Kidney glomerular epithelial cell (primary cell): ENCODE measurements at regions not wholly inside any gene's neighbourhood (a gene's known extent, or its start where the extent isn't known, plus 50 kb on each side); places are given as distances from the start of the nearest gene placed in this dataset.

Source experiments
- DNase-seq: peaks from one replicate; lab custom pipeline; 2025; lab: John Stamatoyannopoulos, UW

DNA sequence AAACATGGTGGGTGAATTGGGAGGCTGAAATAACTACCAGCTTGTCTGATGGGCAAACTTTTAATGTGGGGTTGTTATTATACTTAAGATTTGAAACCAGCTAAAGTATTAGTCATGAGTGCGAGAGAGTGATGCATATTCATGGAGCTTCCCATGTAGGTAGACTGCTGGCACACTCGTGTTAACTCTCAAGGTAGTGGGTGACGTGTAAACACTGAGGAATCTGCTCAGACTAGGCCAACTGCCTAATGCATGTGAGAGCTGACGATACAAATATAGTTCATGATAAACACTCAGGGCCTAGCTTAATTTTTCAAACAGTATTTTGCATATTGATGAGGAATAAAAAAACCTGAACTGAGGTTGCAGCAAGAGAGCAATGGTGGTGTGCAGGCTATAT, 1165.7 kb upstream of the PIK3C3 start:
- no peak for DNase-seq

- no peak for DNase-seq
These were observed 1172.4 kb upstream of the PIK3C3 start for GRCh38 chr18:40782453-40783130.

GRCh38 chr18:40769786-40770185, 1185.2 kb upstream of the PIK3C3 start:
- DNase-seq: no peak

GRCh38 chr18:40760251-40760650, 1194.8 kb upstream of the PIK3C3 start:
- no peak for DNase-seq

DNA sequence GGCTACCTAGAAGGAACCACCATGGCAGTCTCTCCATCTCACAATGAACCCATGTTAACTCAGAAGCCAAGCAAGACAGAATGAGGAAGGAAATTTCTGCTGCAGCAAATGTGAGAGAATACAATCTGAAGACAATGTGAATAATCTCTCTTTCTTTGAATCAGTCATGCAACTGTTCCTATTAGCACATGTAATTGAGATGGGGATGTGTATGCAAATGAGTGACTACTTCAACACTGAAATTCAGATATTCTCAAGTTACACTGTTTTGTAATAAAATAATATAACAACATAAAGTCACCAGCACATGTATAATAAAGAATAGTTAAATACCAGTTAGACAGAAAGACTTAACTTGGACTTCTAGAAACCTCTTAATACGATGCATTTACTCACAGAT, 1200.6 kb upstream of the PIK3C3 start:
- DNase-seq: no peak

DNA sequence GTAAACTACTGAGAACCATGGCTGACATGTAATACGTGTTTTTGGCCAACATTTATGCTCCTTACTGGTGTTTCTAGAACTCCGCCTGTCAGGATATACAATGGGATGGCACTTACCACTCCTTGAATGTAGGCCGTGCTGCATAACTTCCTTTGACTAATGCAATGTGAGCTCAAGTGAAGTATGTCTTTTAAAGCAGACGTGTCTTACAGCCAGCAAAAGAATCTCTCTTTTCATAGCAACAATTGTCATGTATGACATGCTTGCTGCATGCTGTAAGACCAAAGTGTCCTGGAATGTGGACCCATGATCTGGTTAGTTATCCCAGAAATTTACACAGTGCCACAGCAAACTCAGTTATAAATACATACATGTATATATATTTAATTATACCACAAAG, 1202.7 kb upstream of the PIK3C3 start:
- DNase-seq: no peak

- no peak for DNase-seq
These were observed 1203.8 kb upstream of the PIK3C3 start for GRCh38 chr18:40751186-40751585.

DNA sequence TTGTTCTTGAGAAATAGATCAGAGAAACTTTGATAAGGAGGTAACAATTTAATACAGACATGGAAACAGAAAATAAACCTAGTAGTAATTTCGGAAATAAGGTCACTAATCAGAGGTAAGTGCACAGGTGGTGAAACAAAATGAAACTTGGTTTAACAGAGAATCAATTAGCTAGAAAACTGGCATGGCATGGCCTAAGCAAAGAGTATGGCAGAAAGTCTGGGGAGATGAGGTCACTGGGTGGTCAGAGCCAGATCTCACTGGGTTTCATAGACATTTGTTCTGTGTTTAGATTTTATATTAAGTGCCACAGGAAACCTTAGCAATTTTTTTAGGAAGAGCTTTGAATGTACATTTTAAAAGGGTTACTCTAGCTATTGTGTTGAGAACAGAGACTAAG, 1216.0 kb upstream of the PIK3C3 start:
- no peak for DNase-seq

- no peak for DNase-seq
These were observed 1216.6 kb upstream of the PIK3C3 start for GRCh38 chr18:40738321-40738880.

DNA sequence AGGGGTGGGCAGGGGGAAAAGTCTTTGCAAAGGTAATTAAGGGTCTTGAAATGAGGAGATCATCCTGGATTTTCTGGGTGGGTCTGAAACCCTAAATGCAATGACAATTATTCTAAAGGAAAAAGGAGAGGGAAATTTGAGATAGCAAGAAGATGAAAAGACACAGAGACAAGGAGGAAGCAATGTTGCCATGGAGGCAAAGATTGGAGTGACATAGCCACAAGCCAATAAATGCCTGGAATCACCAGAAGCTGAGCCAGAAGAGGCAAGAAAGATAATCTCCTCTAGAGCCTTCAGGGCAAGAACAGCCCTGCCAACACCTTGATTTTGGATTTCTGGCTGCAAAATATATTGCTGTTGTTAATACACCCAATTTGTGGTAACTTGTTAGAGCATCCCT, 1246.3 kb upstream of the PIK3C3 start:
- no peak for DNase-seq

DNA sequence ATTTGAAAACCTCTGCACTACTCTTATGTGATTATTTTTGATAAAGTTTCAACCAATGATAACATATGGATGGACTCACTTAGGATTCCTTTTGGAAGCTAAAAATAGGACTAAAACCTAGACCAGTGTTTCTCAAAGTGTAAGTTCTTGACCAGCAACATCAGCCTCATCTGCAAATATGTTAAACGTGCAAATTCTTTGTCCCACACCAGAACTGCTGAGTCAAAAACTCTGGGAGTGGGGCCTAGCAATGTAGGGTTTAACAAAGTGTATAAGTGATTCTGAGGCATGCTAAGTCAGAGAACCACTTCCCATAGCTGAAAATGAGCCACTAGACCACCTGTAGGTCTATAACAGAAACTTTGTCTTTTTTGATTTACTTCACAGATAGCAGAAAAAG, 1247.2 kb upstream of the PIK3C3 start:
- no peak for DNase-seq

DNA sequence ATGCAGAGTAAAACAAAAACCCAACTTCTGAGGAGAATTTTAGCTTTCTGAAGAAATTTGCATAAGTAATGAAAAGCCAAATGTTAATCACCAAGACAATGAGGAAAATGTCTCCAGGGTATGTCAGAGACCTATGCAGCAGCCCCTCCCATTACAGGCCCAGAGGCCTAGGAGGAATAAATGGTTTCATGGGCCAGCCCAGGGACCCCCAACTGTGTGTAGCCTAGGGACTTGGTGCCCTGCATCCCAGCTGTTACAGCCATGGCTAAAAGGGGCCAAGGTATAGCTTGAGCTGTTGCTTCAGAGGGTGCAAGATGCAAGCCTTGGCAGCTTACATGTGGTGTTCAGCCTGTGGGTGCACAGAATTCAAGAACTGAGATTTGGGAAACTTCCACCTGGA, 1256.9 kb upstream of the PIK3C3 start:
- DNase-seq: no peak

GRCh38 chr18:40695526-40695925, 1259.5 kb upstream of the PIK3C3 start:
- DNase-seq: no peak

- DNase-seq: no peak
These were observed 1262.2 kb upstream of the PIK3C3 start for GRCh38 chr18:40692871-40693270.

DNA sequence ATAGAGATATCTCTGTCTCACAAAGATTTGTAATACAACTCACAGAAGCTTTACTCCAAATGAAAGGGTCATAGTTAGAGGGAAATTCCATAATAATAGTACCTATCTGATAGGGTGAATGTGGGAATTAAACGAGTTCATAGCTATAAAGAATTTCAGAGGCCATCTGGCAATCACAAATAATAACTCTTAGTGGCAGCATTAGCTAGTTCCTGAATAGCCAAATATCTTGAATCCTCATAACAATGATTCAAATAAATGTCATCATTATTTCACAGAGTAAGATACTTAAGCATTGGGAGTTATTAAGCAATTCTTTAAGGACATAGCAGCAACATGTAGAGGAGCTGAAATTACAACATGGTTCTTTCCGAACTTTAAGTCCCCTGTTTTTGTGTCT, 1265.0 kb upstream of the PIK3C3 start:
- no peak for DNase-seq

DNA sequence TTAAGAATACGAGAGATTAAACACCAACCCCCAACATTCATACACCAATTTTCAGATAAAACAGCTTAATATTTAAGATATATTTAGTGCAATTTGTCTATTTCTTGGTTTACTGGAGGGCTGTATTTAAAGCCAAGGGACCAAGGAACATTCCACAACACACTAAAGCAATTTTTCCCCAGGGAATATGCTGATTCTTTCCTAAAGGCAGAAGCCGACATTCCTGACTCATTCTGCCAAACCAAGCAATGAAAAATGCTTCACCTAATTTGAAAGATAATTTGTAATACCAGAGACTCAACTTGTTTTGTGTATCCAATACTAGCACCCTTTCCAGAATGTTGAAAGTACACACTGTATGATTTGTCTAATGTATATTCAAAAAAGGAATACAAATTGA, 1267.6 kb upstream of the PIK3C3 start:
- DNase-seq: no peak

DNA sequence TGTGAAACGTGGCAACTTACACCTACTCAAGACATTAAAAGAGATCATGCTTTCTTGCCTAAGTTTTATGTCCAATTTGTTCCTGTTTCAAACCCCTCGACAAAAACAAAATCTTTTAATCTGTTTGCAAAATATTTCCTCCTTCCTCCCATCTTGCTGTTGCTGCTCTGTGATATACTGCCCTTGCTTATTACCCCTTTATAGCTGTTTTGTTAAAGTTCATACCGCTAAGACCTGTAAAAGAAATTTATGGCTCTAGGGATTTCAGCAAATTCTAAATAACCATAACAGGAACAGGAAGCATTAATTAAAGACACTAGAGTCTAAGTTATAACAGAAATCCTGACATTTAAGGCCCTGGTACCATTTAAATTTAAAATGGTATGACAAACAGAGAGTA, 1268.2 kb upstream of the PIK3C3 start:
- no peak for DNase-seq

GRCh38 chr18:40685219-40685618, 1269.8 kb upstream of the PIK3C3 start:
- DNase-seq: no peak

DNA sequence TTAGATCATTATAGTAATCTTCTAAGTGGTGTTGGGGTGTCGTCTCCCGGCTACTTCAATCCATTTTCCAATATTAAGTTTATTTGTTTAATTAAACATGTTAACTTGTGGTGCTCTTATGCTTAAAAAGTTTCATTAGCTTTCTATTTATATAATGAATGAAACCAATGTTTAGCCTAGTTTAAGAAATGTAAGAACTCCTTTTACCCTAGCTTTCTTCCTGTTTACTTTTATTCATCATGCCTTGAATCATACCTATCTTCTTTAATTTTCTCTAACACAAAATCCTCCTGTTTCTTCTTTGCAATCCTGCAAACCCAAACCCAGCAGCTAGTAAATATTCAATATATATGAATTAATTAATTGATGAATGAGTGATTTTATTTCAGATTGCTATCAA, 1276.7 kb upstream of the PIK3C3 start:
- no peak for DNase-seq

- no peak for DNase-seq
These were observed 1278.4 kb upstream of the PIK3C3 start for GRCh38 chr18:40676668-40677067.

DNA sequence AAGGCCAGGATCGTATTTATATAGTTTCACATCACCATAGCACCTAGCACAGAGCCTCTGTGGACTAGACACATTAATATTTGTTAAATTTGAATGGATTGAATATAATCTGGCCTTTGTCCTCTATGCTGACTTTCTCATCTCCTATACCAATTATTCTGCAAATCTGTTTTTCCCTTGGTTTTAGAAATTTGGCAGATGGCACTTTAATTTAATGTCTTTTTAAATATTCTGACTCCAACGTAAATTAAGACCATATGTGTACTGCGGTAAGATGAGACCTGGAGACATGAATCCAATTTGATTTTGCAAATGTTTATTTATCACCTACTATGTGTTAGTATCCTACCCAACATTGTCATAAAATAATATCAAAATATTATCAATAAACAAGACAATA, 1281.9 kb upstream of the PIK3C3 start:
- no peak for DNase-seq

GRCh38 chr18:40672590-40672989, 1282.4 kb upstream of the PIK3C3 start:
- DNase-seq: no peak

DNA sequence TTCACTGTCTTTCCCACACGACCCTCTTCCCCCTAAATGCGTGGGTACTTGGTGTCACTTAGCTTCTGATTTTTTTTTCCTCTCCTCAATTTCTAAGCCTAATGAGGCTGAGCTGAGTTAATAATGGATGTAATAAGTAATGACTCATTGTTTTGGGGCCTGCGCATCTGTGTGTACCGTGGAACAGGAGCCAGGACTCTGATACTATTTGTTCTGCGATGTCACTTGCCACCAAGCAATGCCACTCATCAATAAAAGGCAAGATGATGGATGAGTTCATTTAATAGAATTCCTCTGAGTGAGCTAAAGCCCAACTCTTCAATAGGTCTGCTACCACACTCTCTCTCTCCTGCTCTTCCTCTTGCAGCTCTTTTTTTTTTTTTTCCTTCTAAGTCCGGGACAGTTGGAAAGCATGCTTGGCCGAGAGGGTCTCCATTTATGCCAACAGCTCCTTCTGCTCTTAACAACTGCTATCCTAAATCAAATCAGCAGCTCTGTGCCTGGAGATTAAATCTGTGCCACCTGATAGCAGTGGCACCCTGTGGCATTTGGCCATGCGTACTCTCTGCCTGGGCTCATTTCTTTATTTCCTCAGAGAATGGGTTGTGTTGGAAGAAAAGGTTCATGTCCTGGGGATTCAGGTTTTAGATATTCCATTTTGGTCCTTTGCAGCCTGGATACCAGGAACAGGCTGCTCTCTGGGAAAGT, 1284.2 kb upstream of the PIK3C3 start:
- DNase-seq: no peak
